ENCODE measurements at regions not wholly inside any gene's neighbourhood (a gene's known extent, or its start where the extent isn't known, plus 50 kb on each side); places are given as distances from the start of the nearest gene placed in this dataset.

DNA sequence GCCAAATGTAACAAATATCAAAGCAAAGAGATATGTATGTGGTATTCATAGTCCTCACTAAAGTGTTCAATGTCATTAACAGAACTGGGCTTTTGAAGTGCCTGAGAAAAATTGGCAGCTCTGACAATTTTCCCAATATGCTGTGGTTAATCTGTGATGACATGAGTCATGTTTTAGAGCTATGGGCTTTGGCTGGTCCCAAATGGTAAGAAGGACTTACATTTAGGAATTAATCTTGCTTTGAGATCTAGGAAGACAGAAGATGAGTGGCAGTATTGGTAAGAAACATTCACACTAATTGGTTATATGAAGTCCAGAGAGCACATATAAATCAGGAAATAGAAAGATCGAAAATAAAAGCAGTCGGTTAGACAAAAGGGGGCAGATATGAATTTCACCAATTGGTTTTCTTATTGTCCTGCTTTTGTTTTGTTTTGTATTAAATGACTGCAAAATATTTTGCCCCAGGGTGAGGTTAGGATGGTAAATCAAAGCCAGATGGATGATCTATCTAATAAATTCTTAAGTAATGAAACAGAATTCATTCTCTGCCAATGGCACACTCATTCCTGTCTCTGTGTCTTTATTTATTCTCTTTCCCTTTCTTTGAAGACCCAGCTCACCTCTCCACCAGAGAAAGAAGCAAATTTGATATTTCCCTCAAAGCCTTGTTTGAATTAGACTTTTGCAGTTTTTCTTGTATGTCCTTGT is 993.1 kb downstream of the RPA4 start:
- H3K4me1 Mint-ChIP-seq = peaks cover 12% of the 10 kb centered on the region
- DNase-seq (ENCODE audit: low spot score in 2 of 2, unreplicated experiment in 2 of 2) = no peak
- no peak overlapping the region for H3K27ac Mint-ChIP-seq
- H3K27me3 Mint-ChIP-seq (ENCODE audit: low read depth) = no peaks in the 10 kb centered on the region
- H3K36me3 Mint-ChIP-seq = no peaks in the 10 kb centered on the region
- peaks cover 8% of the 10 kb centered on the region for H3K9me3 Mint-ChIP-seq
- TF ChIP-seq, protein P1, sequence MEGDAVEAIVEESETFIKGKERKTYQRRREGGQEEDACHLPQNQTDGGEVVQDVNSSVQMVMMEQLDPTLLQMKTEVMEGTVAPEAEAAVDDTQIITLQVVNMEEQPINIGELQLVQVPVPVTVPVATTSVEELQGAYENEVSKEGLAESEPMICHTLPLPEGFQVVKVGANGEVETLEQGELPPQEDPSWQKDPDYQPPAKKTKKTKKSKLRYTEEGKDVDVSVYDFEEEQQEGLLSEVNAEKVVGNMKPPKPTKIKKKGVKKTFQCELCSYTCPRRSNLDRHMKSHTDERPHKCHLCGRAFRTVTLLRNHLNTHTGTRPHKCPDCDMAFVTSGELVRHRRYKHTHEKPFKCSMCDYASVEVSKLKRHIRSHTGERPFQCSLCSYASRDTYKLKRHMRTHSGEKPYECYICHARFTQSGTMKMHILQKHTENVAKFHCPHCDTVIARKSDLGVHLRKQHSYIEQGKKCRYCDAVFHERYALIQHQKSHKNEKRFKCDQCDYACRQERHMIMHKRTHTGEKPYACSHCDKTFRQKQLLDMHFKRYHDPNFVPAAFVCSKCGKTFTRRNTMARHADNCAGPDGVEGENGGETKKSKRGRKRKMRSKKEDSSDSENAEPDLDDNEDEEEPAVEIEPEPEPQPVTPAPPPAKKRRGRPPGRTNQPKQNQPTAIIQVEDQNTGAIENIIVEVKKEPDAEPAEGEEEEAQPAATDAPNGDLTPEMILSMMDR (IDR thresholded peaks at IDR 0.05; ENCODE audit: unreplicated experiment) = no peak
- H3K4me3 Mint-ChIP-seq = no peak overlapping the region

DNA sequence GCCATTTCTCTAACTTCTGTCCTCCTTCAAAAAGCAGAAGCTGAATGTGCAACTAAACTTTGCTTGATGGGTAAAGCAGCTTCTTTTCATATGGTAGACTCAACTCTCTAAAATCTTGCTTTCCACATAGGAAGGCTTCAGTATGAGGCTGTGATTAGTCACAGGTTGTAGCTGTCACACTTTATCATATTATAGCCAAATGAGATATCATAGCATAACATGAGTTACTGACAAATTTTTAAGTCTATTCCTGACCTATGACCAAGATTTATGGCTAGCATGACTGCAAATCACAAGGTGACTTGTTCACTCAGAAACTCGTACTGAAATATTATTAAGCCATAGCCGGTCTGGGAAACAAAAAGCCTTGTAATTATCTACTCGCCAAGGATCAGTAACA is 998.6 kb downstream of the RPA4 start:
- no peaks in the 10 kb centered on the region for H3K36me3 Mint-ChIP-seq
- TF ChIP-seq, protein P1 (IDR thresholded peaks at IDR 0.05; ENCODE audit: unreplicated experiment) = no peak
- H3K9me3 Mint-ChIP-seq = peaks cover 12% of the 10 kb centered on the region
- no peaks in the 10 kb centered on the region for H3K27me3 Mint-ChIP-seq (ENCODE audit: low read depth)
- no peak overlapping the region for H3K4me3 Mint-ChIP-seq
- DNase-seq (ENCODE audit: low spot score in 2 of 2, unreplicated experiment in 2 of 2) = no peak
- H3K27ac Mint-ChIP-seq = no peak overlapping the region
- peaks cover 11% of the 10 kb centered on the region for H3K4me1 Mint-ChIP-seq

- H3K9me3 Mint-ChIP-seq = peaks cover 29% of the 10 kb centered on the region
- H3K4me3 Mint-ChIP-seq = no peak overlapping the region
- H3K27me3 Mint-ChIP-seq (ENCODE audit: low read depth) = no peaks in the 10 kb centered on the region
- DNase-seq (ENCODE audit: low spot score in 2 of 2, unreplicated experiment in 2 of 2) = no peak
- H3K36me3 Mint-ChIP-seq = peaks cover 13% of the 10 kb centered on the region
- TF ChIP-seq, protein P1 (IDR thresholded peaks at IDR 0.05; ENCODE audit: unreplicated experiment) = no peak
- H3K27ac Mint-ChIP-seq = no peak overlapping the region
- H3K4me1 Mint-ChIP-seq = peaks cover 9% of the 10 kb centered on the region
Observed at GRCh38 chrX:97895751-97896150, 1012.0 kb downstream of the RPA4 start.

GRCh38 chrX:97897998-97898397 is 1014.3 kb downstream of the RPA4 start:
- Mint-ChIP-seq H3K27me3 (ENCODE audit: low read depth) (no peaks in the 10 kb centered on the region), H3K27ac (no peak overlapping the region), H3K9me3 (peaks cover 12% of the 10 kb centered on the region), H3K36me3 (no peaks in the 10 kb centered on the region), H3K4me3 (no peak overlapping the region), H3K4me1 (peaks cover 9% of the 10 kb centered on the region)
- no peak for DNase-seq (ENCODE audit: low spot score in 2 of 2, unreplicated experiment in 2 of 2)
- TF ChIP-seq, protein P1 (IDR thresholded peaks at IDR 0.05; ENCODE audit: unreplicated experiment) = no peak

DNA sequence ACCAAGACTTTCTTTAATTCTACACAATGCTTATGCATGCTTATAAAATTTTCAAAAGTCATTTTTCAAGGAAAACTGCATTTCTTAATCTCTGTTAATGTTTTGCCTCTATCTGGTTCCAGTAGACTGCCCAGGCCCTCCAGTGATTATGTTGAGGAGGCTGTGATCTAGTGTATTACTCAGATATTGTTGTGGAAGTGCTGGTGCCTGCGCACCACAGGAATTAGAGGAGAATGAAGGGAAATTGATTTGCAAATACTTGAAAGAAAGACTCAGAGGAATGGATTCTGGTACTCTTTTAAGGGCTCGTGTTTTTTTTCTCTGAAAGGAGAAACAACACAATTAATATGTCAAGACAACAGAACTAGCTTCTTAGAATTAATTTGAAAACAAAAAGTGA is 1015.1 kb downstream of the RPA4 start:
- H3K4me3 Mint-ChIP-seq = no peak overlapping the region
- peaks cover 7% of the 10 kb centered on the region for H3K9me3 Mint-ChIP-seq
- H3K36me3 Mint-ChIP-seq = no peaks in the 10 kb centered on the region
- TF ChIP-seq, protein P1 (IDR thresholded peaks at IDR 0.05; ENCODE audit: unreplicated experiment) = no peak
- no peaks in the 10 kb centered on the region for H3K27me3 Mint-ChIP-seq (ENCODE audit: low read depth)
- peaks cover 9% of the 10 kb centered on the region for H3K4me1 Mint-ChIP-seq
- H3K27ac Mint-ChIP-seq = no peak overlapping the region
- DNase-seq (ENCODE audit: low spot score in 2 of 2, unreplicated experiment in 2 of 2) = no peak

All from mesothelial cell of epicardium (in vitro differentiated cells).